D721Med (cell line): ENCODE measurements at regions not wholly inside any gene's neighbourhood (a gene's known extent, or its start where the extent isn't known, plus 50 kb on each side); places are given as distances from the start of the nearest gene placed in this dataset.
"Not testable (repeated sequence)": the region's sequence is repeated elsewhere in the genome, so short reads cannot be mapped to it uniquely, and the experiment has no call there.

Experiments
- DNase-seq: peaks from one replicate; pipeline ENCODE4 v3.0.0; 2011; ENCODE audit warnings: low spot score; ENCODE audit not compliant: insufficient read length
- FAIRE-seq: peaks from 2 replicates; lab custom pipeline; 2011; peaks lifted over from hg19 to GRCh38; lab: Jason Lieb, UNC
- CTCF ChIP-seq: IDR thresholded peaks from 2 replicates; pipeline ENCODE4 v1.5.1; 2012; ENCODE audit warnings: mild to moderate bottlenecking, control low read depth; ENCODE audit not compliant: insufficient read depth; ENCODE audit errors: missing control alignments

- no peak for FAIRE-seq
- no peak for DNase-seq
- TF ChIP-seq CTCF, result no peak
Measured at GRCh38 chr2:242075168-242075567, 205.6 kb downstream of the RTP5 start.

GRCh38 chr2:242075696-242076095, 206.2 kb downstream of the RTP5 start:
- FAIRE-seq (no peak), DNase-seq (no peak)
- no peak for TF ChIP-seq CTCF

GRCh38 chr2:242076184-242076583, 206.7 kb downstream of the RTP5 start:
- not testable (repeated sequence) for FAIRE-seq, DNase-seq

- not testable (repeated sequence) for DNase-seq, FAIRE-seq
Measured at GRCh38 chr2:242078426-242078825, 208.9 kb downstream of the RTP5 start.

GRCh38 chr2:242079792-242080191, 210.3 kb downstream of the RTP5 start:
- not testable (repeated sequence) for FAIRE-seq, DNase-seq

- FAIRE-seq, DNase-seq: not testable (repeated sequence)
Measured at GRCh38 chr2:242080575-242081214, 211.2 kb downstream of the RTP5 start.

- DNase-seq, FAIRE-seq: not testable (repeated sequence)
Measured at GRCh38 chr2:242084034-242084433, 214.5 kb downstream of the RTP5 start.

GRCh38 chr2:242085024-242085674, 215.6 kb downstream of the RTP5 start:
- not testable (repeated sequence) for DNase-seq, FAIRE-seq

GRCh38 chr2:242085941-242086621, 216.6 kb downstream of the RTP5 start:
- DNase-seq, result no peak
- no peak for TF ChIP-seq CTCF
- FAIRE-seq, result no peak

GRCh38 chr2:242088044-242088443, 218.5 kb downstream of the RTP5 start:
- not testable (repeated sequence) for FAIRE-seq, DNase-seq
